Retina (tissue), 1 donor: ENCODE measurements at regions not wholly inside any gene's neighbourhood (a gene's known extent, or its start where the extent isn't known, plus 50 kb on each side); places are given as distances from the start of the nearest gene placed in this dataset.
"Not testable (repeated sequence)": the region's sequence is repeated elsewhere in the genome, so short reads cannot be mapped to it uniquely, and the experiment has no call there.

ENCODE experiments used
- DNase-seq: peaks from one replicate; pipeline ENCODE4 v3.0.0-alpha.2; 2016

- DNase-seq: no peak
These were observed 111.6 kb upstream of the ESRRB start for GRCh38 chr14:76264384-76264783.

GRCh38 chr14:76267322-76268046 is 108.5 kb upstream of the ESRRB start:
- DNase-seq: peak; percentile 71

DNA sequence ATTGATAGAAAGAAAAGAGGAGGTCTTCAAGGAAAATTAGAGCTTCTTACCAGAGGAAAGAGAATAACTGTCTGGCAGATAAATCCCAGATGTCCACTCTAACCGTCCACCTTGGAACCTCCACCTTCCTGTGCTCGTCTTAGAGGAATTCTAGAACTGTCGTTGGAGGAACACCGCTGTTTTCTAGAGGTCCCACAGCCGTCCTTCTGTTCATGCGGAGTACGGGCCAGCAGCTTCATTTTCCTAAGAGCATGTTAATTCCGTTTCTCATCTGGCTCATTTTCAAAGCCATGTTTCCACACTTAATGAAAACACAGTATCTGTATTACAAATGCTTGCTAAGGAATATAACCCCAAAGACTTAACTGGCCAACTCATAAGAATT is 107.9 kb upstream of the ESRRB start:
- no peak for DNase-seq

GRCh38 chr14:76268700-76269099 is 107.2 kb upstream of the ESRRB start:
- DNase-seq: no peak

- DNase-seq: no peak
These were observed 104.7 kb upstream of the ESRRB start for GRCh38 chr14:76271041-76271755.

DNA sequence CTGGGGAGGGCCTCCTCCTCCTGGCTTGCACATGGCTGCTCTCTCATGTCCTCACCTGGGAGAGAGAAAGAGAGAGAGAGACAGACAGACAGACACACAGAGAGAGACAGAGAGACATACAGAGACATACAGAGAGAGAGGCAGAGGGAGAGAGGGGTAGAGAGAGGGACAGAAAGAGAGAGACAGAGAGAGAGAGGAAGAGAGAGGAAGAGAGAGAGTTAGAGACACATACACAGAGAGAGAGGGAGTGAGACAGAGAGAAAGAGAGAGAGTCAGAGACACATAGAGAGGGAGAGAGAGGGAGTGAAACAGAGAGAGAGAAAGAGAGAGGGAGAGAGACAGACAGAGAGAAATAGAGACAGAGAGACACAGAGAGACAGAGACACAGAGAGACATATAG is 103.6 kb upstream of the ESRRB start:
- no peak for DNase-seq

GRCh38 chr14:76272774-76273173 is 103.2 kb upstream of the ESRRB start:
- DNase-seq: no peak

GRCh38 chr14:76273346-76273745 is 102.6 kb upstream of the ESRRB start:
- DNase-seq: no peak

DNA sequence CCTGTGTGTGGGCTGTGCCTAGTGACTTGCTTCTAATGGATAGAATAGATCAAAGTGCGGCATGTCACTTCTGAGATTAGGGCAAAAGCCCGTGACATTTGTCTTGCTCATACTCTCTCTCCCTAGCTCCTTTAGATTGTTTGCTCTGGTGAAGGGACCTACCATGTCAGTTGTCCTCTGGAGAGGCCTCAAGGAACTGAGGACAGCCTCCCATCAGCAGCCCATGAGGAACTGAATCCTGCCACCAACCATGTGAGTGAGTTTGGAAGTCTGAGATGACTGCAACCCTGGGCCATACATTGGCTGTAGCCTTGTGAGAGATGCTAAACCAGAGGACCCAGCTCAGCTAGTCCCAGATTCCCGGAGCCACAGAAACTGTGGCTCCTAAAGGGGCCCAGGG is 101.6 kb upstream of the ESRRB start:
- DNase-seq: no peak

GRCh38 chr14:76277586-76278130 is 98.3 kb upstream of the ESRRB start:
- no peak for DNase-seq

DNA sequence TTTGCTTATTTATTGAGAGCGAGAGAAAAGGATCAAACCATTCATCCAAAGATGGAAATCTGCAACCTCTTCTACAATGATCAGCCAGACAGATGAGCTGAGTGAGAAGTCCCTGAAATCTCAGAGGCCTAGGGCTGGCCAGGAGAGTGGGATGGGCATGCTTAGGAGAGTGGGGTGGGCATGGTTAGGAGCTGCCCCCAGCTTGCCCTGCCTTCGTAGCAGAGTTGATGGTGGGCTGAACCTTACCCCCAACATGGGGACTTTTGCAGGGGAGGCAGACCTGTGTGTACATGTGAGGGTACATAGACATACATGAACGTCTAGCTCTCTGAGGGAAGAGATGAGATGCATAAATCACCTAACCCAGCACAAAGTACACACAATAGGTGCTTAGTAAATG is 95.7 kb upstream of the ESRRB start:
- DNase-seq: no peak

- DNase-seq: no peak
These were observed 93.4 kb upstream of the ESRRB start for GRCh38 chr14:76282581-76282980.

DNA sequence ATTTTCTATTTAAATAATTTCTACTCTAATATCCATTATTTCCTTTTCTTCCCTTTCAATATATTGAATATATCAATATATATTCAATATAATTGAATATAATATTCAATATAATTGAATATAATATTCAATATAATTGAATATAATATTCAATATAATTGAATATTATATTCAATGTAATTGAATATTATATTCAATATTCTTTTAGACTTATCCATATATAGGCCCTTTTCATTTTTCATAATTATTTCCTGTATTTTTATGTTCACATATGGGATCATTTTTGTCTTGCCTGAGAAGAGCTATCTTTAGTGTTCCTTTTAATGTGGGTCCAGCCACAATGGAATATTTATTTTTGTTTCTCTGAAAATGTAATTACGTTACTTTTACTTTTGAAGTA is 88.9 kb upstream of the ESRRB start:
- DNase-seq: no peak

GRCh38 chr14:76289276-76289675 is 86.7 kb upstream of the ESRRB start:
- no peak for DNase-seq

DNA sequence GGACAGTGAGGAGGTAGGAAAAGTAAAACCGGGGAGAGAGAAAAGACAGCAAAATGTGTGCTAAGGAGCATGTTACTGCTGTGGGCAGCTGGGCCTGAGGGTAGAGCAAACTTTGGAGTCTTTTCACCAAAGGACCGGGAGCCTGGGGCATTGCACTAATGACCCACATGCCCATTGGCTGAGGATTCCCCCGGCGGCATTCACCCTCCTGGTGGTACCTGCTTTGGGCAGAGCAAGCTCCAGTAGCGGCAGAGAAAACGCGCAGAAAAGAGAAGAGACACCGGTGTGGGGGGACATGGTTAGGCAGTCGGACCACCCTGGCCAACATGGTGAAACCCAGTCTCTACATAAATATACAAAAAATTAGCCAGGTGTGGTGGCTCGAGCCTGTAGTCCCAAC is 83.4 kb upstream of the ESRRB start:
- DNase-seq: no peak

DNA sequence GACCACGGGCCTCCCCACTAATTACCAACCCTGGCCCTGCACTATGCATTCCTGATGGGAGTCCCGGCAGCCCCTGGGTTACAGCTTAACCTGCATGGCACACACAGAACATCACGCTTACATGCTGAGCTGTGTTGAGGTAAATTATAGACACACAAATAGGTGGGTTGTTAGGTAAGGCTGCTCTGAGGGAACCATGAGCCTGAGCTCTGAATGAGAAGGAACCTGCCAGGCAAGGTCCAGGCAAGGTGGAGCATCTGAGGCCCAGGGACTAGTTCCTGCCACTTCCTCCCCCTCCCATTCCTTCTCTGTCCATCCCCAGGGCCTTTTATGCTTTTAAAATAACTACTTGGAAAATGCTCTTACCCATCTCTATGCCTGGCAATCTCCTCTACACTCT is 82.7 kb upstream of the ESRRB start:
- DNase-seq: no peak

GRCh38 chr14:76293923-76294322 is 82.0 kb upstream of the ESRRB start:
- no peak for DNase-seq

DNA sequence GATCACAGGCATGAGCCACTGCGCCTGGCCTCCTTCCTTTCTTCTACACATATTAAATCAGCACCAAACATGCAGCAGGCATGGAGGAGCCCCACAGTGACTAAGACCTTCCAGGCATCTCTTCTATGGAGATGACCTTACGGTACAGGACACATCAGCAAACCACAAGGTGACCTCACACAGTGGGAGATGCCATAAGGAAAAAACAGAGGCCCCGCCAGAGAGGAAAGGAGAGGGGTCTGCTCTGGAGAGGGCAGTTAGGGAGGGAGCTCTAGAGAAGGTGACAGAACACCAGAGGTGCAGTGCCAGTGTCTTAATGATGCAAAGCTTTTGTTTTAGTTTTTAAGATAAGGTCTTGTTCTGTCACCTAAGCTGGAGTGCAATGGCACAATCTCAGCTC is 81.1 kb upstream of the ESRRB start:
- DNase-seq: no peak

- no peak for DNase-seq
These were observed 77.0 kb upstream of the ESRRB start for GRCh38 chr14:76298896-76299295.

DNA sequence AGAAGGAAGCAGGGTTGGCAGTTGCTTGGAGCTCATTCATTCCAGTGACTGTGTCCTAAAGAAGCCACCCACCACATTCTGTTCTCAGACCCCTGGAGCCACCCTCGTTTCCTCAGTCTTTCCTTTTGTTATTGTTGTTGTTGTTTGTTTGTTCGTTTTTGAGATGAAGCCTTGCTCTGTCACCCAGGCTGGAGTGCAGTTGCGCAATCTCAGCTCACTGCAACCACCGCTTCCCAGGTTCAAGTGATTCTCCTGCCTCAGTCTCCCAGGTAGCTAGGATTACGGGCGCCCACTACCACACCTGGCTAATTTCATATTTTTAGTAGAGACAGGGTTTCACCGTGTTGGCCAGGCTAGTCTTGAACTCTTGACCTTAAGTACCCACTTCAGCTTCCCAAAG is 72.7 kb upstream of the ESRRB start:
- not testable (repeated sequence) for DNase-seq

DNA sequence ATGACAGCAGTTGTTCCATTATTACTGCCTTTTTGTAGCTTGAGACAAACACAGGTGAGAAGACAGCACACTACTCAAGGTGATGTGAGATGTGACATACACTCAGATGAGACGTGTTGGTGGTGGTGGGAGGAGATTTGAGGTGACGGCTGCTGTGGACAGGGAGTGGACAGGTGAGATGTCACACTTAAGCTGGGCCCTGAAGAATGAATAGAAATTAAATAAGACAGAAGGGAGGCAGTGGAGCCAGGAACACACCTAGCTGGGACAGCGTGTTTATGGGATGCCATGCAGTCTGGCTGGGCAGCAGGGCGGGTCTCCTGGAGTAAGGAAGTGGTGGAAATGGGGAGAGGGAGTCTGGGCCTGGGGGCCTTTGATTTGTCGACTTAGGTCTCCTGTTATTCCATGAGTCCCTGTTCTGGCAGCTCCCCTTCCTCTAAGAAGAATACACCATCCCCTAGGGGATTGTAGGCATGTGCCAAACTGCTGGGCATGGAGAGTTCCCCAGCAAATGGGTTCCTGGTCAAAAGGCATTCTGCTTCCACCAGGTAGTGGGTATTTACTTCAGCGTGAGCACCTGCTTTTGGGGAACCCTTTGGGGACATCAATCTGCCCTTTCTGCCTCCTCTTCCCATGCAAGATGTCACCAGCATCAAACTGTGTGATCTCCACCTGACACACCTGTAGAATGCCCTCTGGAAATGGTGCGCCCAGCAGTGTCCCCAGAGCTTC is 71.2 kb upstream of the ESRRB start:
- DNase-seq: no peak

DNA sequence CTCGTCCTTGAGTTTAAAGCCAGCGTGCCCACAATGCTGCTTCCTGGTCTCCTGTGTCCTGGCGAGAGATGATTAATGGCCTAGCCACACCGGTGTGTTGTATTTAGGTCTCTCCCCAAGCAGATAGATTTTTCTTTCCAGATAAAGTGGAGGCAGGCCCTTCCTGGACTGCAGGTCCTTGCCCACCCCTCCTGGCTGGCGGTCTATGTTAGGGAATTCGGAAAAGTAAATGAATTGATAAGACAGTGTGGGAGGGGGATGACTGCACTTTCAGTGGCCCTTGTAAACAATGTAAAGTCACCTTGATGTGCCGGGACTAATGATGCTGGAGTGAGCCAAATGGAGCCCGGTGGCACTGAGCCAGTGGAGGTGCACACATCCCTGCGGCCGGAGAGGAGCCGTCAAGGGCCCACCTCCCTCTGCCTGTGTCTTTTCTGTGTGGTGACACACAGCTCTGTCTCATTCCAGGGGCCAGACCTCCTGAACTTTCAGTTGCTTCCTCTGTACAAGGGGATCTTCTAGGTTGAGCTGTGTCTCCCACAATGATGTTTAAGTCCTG is 70.6 kb upstream of the ESRRB start:
- no peak for DNase-seq

- DNase-seq: no peak
These were observed 69.8 kb upstream of the ESRRB start for GRCh38 chr14:76306131-76306530.
